Bronchial epithelial cell (primary cell): ENCODE measurements at regions not wholly inside any gene's neighbourhood (a gene's known extent, or its start where the extent isn't known, plus 50 kb on each side); places are given as distances from the start of the nearest gene placed in this dataset.

Source experiments
- DNase-seq: peaks from one replicate; pipeline ENCODE4 v3.0.0-alpha.2; 2010; ENCODE audit warnings: low read depth
- FAIRE-seq: peaks from 2 replicates; lab custom pipeline; 2011; peaks lifted over from hg19 to GRCh38; lab: Jason Lieb, UNC
- H3K27me3 ChIP-seq: 2 replicates; pipeline ENCODE4 v1.5.1; 2011; ENCODE audit warnings: low read length; ENCODE audit not compliant: control insufficient read depth, insufficient read depth
- H3K36me3 ChIP-seq: 2 replicates; pipeline ENCODE4 v1.5.1; 2011; ENCODE audit warnings: low read length; ENCODE audit not compliant: control insufficient read depth, insufficient read depth
- H3K4me3 ChIP-seq: 2 replicates; pipeline ENCODE4 v1.5.1; 2011; ENCODE audit warnings: mild to moderate bottlenecking, low read depth, low read length, control low read depth
- TF ChIP-seq, protein P1 (sequence below): IDR thresholded peaks from 2 replicates; pipeline ENCODE4 v1.5.1; 2011; ENCODE audit warnings: mild to moderate bottlenecking, moderate library complexity, low read length, control low read depth, inconsistent platforms; ENCODE audit not compliant: insufficient read depth, severe bottlenecking

DNA sequence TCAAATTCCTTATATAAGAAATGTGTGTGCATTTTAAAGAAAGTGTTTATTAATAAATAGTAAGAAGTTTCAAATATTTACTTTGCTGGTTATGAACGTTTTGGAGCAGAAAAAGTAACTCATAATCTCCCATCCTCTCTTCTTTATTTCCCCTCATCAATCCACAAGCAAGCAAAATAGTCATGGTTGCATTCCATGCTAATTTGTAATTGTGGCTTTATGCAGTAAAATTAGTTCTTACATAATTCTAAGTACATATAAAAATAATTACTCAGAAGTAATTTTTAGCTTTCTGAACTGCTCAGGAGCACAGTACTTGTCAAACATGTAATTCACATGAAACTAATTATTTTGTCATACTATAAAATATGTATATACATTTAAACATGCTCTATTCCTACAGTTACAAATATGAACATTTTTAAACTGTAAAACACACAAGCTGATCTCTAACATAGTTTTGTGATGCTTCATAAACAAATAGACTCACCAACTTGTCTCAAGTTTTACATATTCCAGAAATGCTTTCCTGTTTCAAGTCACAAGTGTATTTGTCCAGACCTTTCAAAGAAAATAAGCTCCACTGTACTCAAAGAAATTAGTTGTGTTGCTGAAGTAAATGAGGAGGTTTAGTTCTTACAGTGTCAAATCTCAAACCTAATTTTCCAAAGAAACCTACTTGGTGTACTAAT lies 218.9 kb downstream of the PABPC4L start:
- TF ChIP-seq, protein P1, sequence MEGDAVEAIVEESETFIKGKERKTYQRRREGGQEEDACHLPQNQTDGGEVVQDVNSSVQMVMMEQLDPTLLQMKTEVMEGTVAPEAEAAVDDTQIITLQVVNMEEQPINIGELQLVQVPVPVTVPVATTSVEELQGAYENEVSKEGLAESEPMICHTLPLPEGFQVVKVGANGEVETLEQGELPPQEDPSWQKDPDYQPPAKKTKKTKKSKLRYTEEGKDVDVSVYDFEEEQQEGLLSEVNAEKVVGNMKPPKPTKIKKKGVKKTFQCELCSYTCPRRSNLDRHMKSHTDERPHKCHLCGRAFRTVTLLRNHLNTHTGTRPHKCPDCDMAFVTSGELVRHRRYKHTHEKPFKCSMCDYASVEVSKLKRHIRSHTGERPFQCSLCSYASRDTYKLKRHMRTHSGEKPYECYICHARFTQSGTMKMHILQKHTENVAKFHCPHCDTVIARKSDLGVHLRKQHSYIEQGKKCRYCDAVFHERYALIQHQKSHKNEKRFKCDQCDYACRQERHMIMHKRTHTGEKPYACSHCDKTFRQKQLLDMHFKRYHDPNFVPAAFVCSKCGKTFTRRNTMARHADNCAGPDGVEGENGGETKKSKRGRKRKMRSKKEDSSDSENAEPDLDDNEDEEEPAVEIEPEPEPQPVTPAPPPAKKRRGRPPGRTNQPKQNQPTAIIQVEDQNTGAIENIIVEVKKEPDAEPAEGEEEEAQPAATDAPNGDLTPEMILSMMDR = no peak
- H3K4me3 ChIP-seq = no peak overlapping the region
- H3K27me3 ChIP-seq = no peaks in the 10 kb centered on the region
- no peaks in the 10 kb centered on the region for H3K36me3 ChIP-seq
- FAIRE-seq (no peak), DNase-seq (peak; percentile 0)

DNA sequence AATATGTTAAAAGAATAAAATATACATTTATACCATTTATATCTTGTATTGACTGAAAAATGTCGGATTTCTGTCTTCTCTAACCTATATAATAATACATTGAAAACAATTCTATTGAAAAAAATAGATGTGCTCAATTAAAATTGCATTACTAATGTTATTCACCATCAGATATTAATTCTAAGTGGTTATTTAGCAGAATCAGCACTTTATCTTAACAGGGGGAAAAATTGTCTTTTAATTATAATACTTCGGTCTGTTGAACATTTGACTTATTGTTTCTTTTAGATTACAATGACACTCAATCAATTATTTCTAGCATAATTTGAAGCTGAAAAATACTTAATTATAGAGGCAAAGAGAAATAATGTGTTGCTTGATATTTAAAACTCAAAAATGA lies 220.3 kb downstream of the PABPC4L start:
- FAIRE-seq = no peak
- no peak overlapping the region for H3K4me3 ChIP-seq
- no peaks in the 10 kb centered on the region for H3K27me3 ChIP-seq
- no peak for DNase-seq
- H3K36me3 ChIP-seq = no peaks in the 10 kb centered on the region
- TF ChIP-seq, protein P1 = no peak

DNA sequence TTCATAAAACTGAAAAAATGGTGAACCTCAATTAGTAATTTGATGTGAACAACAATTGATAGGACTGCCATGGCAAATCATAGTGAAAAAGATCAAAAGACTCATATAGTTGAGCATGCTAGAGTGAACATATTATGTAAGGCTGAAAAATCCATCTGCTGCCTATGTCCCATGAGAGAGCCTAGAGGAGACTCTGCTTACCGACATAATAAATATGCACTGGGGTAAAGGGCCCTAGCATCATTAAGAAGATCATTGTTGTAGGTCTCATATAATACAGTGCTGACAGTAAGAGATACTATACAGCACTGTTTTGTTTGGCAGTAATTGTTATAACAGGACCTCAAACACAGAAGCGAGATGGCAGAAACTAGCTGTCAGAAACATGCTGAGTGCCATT lies 229.0 kb downstream of the PABPC4L start:
- FAIRE-seq (no peak), DNase-seq (no peak)
- Histone ChIP-seq H3K36me3 (no peaks in the 10 kb centered on the region), H3K4me3 (no peak overlapping the region), H3K27me3 (no peaks in the 10 kb centered on the region)
- TF ChIP-seq, protein P1 = no peak

DNA sequence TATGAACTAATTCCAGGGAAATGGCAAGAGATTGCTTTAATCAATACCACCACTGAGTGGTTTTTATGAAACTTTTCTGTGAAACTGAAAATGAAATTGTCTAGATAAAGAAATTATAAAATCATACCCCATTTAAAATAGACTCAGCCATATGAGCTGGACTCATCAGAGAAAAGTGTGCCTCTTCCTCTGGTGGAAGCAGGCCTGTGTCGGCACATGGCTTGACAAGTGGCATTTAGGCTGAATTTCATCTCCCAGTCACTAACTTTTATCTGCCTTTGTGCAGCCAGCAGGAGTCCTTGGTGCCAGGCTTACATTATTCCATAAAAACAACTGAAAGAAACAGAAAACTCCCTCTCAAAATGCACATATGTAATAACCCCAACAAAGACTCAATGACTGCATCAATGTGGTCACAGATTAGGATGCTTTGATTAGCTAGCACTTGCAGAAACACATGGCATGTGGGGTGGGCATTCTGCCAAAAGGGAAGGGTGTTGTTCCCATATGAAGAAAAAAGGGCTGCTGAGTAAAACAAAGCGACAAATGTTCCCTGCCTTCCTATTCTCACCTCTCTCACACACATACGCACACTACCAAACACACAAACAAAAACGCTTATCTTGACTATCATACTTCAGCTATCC lies 232.3 kb downstream of the PABPC4L start:
- H3K27me3 ChIP-seq = no peaks in the 10 kb centered on the region
- no peak for FAIRE-seq
- TF ChIP-seq, protein P1 = no peak
- H3K4me3 ChIP-seq = no peak overlapping the region
- DNase-seq = peak; percentile 2
- H3K36me3 ChIP-seq = no peaks in the 10 kb centered on the region

DNA sequence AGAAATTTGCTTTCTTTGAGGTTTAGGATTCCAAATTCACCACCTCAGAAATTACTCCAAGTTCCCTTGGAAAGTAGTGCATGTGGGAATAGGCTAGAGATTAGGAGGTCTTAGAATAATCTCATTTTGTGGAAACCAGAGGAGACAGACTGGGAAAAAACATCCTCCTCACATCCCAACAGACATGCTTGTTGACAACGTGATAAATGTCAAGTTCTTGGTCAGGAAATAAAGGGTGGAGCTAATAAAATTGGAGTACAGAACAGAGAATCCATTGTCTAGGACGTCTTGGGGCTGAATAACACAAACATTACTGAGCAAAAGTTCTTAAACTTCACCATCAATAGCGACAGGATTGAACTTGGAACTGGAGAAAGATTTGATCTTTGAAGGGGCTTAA lies 233.4 kb downstream of the PABPC4L start:
- TF ChIP-seq, protein P1 = no peak
- H3K27me3 ChIP-seq = no peaks in the 10 kb centered on the region
- H3K4me3 ChIP-seq = no peak overlapping the region
- no peaks in the 10 kb centered on the region for H3K36me3 ChIP-seq
- DNase-seq (no peak), FAIRE-seq (no peak)
